AG09309 (cell line): ENCODE measurements at regions not wholly inside any gene's neighbourhood (a gene's known extent, or its start where the extent isn't known, plus 50 kb on each side); places are given as distances from the start of the nearest gene placed in this dataset.

Experiments used
- DNase-seq: peaks from one replicate; pipeline ENCODE4 v3.0.0-alpha.2; 2010; ENCODE audit warnings: low read depth
- H3K4me3 ChIP-seq: 2 replicates; pipeline ENCODE4 v1.5.1; 2011; ENCODE audit warnings: mild to moderate bottlenecking, low read depth, low read length, moderate library complexity; ENCODE audit not compliant: control insufficient read depth
- CTCF ChIP-seq: IDR thresholded peaks from 2 replicates; pipeline ENCODE4 v1.5.1; 2011; ENCODE audit warnings: mild to moderate bottlenecking, low read depth, low read length, inconsistent platforms; ENCODE audit not compliant: insufficient read depth, control insufficient read depth; ENCODE audit errors: missing control alignments

- no peak overlapping the region for H3K4me3 ChIP-seq
- no peak for DNase-seq
- TF ChIP-seq CTCF, result no peak
Observed at GRCh38 chr6:48213076-48213788, 102.2 kb upstream of the PTCHD4 start.

- DNase-seq, result no peak
- no peak for TF ChIP-seq CTCF
- H3K4me3 ChIP-seq, result no peak overlapping the region
Observed at GRCh38 chr6:48212501-48212900, 101.5 kb upstream of the PTCHD4 start.

GRCh38 chr6:48206091-48206490, 95.1 kb upstream of the PTCHD4 start:
- no peak overlapping the region for H3K4me3 ChIP-seq
- no peak for DNase-seq
- TF ChIP-seq CTCF, result no peak

GRCh38 chr6:48200869-48201390, 89.9 kb upstream of the PTCHD4 start:
- no peak for TF ChIP-seq CTCF
- H3K4me3 ChIP-seq, result no peak overlapping the region
- DNase-seq, result no peak

- DNase-seq, result no peak
- H3K4me3 ChIP-seq, result no peak overlapping the region
- TF ChIP-seq CTCF, result no peak
Observed at GRCh38 chr6:48199499-48199898, 88.5 kb upstream of the PTCHD4 start.

GRCh38 chr6:48197941-48198340, 86.9 kb upstream of the PTCHD4 start:
- TF ChIP-seq CTCF, result no peak
- no peak for DNase-seq
- H3K4me3 ChIP-seq, result no peak overlapping the region
